GM23338 (cell line): ENCODE measurements at regions not wholly inside any gene's neighbourhood (a gene's known extent, or its start where the extent isn't known, plus 50 kb on each side); places are given as distances from the start of the nearest gene placed in this dataset.

ENCODE experiments used
- ATAC-seq: fragments of 200-7000 bp; cut with Tn5 transposase; 3 replicates; pipeline ENCODE4 v1.9.1; 2020
- DNase-seq: peaks from one replicate; pipeline ENCODE4 v3.0.0-alpha.2; 2015; ENCODE audit warnings: low spot score
- H2AFZ ChIP-seq: fragments of 200-600 bp; sonication (generic); 2 replicates; pipeline ENCODE4 v1.8.0; 2016; ENCODE audit warnings: antibody characterized with exemption, mild to moderate bottlenecking, moderate library complexity
- H3F3A ChIP-seq: fragments of 200-600 bp; sonication (generic); replicated peaks from 2 replicates; pipeline ENCODE4 v1.8.0; 2017; ENCODE audit warnings: antibody characterized with exemption, mixed run types, low read depth
- H3K27ac ChIP-seq: fragments of 200-600 bp; sonication (generic); 2 replicates; pipeline ENCODE4 v1.6.1; 2016; ENCODE audit warnings: low read depth
- H3K27me3 ChIP-seq: fragments of 200-600 bp; sonication (generic); 2 replicates; pipeline ENCODE4 v1.8.0; 2016; ENCODE audit warnings: mild to moderate bottlenecking, mixed run types, moderate library complexity; ENCODE audit not compliant: insufficient read depth
- H3K36me3 ChIP-seq: fragments of 200-600 bp; sonication (generic); 2 replicates; pipeline ENCODE4 v1.8.0; 2016; ENCODE audit warnings: mild to moderate bottlenecking; ENCODE audit not compliant: insufficient read depth
- H3K4me1 ChIP-seq: fragments of 200-600 bp; sonication (generic); 2 replicates; pipeline ENCODE4 v1.8.0; 2016; ENCODE audit warnings: mild to moderate bottlenecking, moderate library complexity; ENCODE audit not compliant: insufficient read depth
- H3K4me2 ChIP-seq: fragments of 200-600 bp; sonication (generic); 2 replicates; pipeline ENCODE4 v1.7.1; 2017; ENCODE audit warnings: mixed run types
- H3K4me3 ChIP-seq: fragments of 200-600 bp; sonication (generic); 2 replicates; pipeline ENCODE4 v1.6.1; 2016; ENCODE audit warnings: mixed run types
- H3K79me2 ChIP-seq: fragments of 200-600 bp; sonication (generic); replicated peaks from 2 replicates; pipeline ENCODE4 v1.8.0; 2017; ENCODE audit warnings: mild to moderate bottlenecking; ENCODE audit not compliant: insufficient read depth
- H3K9me2 ChIP-seq: fragments of 200-600 bp; sonication (generic); 2 replicates; pipeline ENCODE4 v1.8.0; 2017; ENCODE audit not compliant: insufficient read depth
- H4K20me1 ChIP-seq: fragments of 200-600 bp; sonication (generic); replicated peaks from 2 replicates; pipeline ENCODE4 v1.8.0; 2017; ENCODE audit warnings: mild to moderate bottlenecking; ENCODE audit not compliant: insufficient read depth
- H3K27ac Mint-ChIP-seq: 2 replicates; pipeline ENCODE4 v1.8.0; 2020; ENCODE audit warnings: inconsistent platforms, mild to moderate bottlenecking, moderate library complexity, mixed read lengths
- H3K27me3 Mint-ChIP-seq: 3 replicates; pipeline ENCODE4 v1.8.0; 2022; ENCODE audit warnings: low read depth, mild to moderate bottlenecking, moderate library complexity, mixed read lengths, inconsistent platforms; ENCODE audit not compliant: insufficient read depth, poor library complexity
- H3K36me3 Mint-ChIP-seq: 3 replicates; pipeline ENCODE4 v1.8.0; 2021; ENCODE audit warnings: low read depth, mild to moderate bottlenecking, inconsistent platforms, moderate library complexity, mixed read lengths
- H3K4me1 Mint-ChIP-seq: 3 replicates; pipeline ENCODE4 v1.8.0; 2020; ENCODE audit warnings: mild to moderate bottlenecking, inconsistent platforms, mixed read lengths
- H3K4me3 Mint-ChIP-seq: 3 replicates; pipeline ENCODE4 v1.8.0; 2021; ENCODE audit warnings: moderate library complexity, mild to moderate bottlenecking, inconsistent platforms, mixed read lengths
- H3K9me3 Mint-ChIP-seq: 3 replicates; pipeline ENCODE4 v1.8.0; 2020; ENCODE audit warnings: moderate library complexity, mild to moderate bottlenecking, inconsistent platforms, mixed read lengths
- CREB1 ChIP-seq: fragments of 250-450 bp; sonication (Bioruptor Pico); IDR thresholded peaks from 2 replicates; pipeline ENCODE4 v1.5.0; 2020; ENCODE audit warnings: low read depth, mild to moderate bottlenecking, moderate library complexity
- CTCF ChIP-seq, 2 experiments: fragments of 200-600 bp in 1 of 2; sonication (generic) in 1 of 2; conservative IDR thresholded peaks; 2 replicates each; pipeline versions ENCODE4 v1.5.1 to v1.6.1; 2016 to 2017; ENCODE audit warnings: antibody characterized with exemption in 2 of 2, low read depth in 2 of 2, mild to moderate bottlenecking in 2 of 2, moderate library complexity in 1 of 2
- ETS1 ChIP-seq: IDR thresholded peaks from 2 replicates; pipeline ENCODE4 v1.6.1; 2016; ENCODE audit warnings: antibody characterized with exemption
- EZH2 ChIP-seq: fragments of 200-600 bp; sonication (generic); IDR thresholded peaks from one replicate; pipeline ENCODE4 v1.8.0; 2017; ENCODE audit warnings: antibody characterized with exemption, mild to moderate bottlenecking, low read depth; ENCODE audit not compliant: unreplicated experiment
- EZH2phosphoT487 ChIP-seq: fragments of 200-600 bp; sonication (generic); IDR thresholded peaks from one replicate; pipeline ENCODE4 v1.8.1; 2018; ENCODE audit warnings: antibody characterized with exemption; ENCODE audit not compliant: unreplicated experiment
- JUNB ChIP-seq: IDR thresholded peaks from one replicate; pipeline ENCODE4 v1.6.1; 2016; ENCODE audit warnings: antibody characterized with exemption; ENCODE audit not compliant: unreplicated experiment
- NANOG ChIP-seq: IDR thresholded peaks from 2 replicates; pipeline ENCODE4 v1.6.1; 2016; ENCODE audit warnings: antibody characterized with exemption, borderline replicate concordance
- POLR2AphosphoS5 ChIP-seq: IDR thresholded peaks from 2 replicates; pipeline ENCODE4 v1.6.1; 2016; ENCODE audit warnings: antibody characterized with exemption, low read depth
- REST ChIP-seq: IDR thresholded peaks from one replicate; pipeline ENCODE4 v1.6.1; 2018; ENCODE audit warnings: antibody characterized with exemption; ENCODE audit not compliant: unreplicated experiment
- STAT1 ChIP-seq: IDR thresholded peaks from one replicate; pipeline ENCODE4 v1.6.1; 2016; ENCODE audit warnings: antibody characterized with exemption; ENCODE audit not compliant: unreplicated experiment
- ZNF114 ChIP-seq: fragments of 250-450 bp; sonication (Bioruptor Pico); IDR thresholded peaks from 2 replicates; pipeline ENCODE4 v1.5.0; 2020; ENCODE audit warnings: mild to moderate bottlenecking, moderate library complexity
- ZNF331 ChIP-seq: fragments of 250-450 bp; sonication (Bioruptor Pico); IDR thresholded peaks from 2 replicates; pipeline ENCODE4 v1.5.0; 2020; ENCODE audit warnings: low read depth, mild to moderate bottlenecking, moderate library complexity
- ZNF462 ChIP-seq: fragments of 250-450 bp; sonication (Bioruptor Pico); IDR thresholded peaks from 2 replicates; pipeline ENCODE4 v1.5.0; 2020; ENCODE audit warnings: mild to moderate bottlenecking, moderate library complexity

- ATAC-seq: no peak
- H3K9me3 Mint-ChIP-seq: peaks cover 4% of the 10 kb centered on the region; the same call in 1 of the 3 replicates
Measured at GRCh38 chr2:55807900-55808299, 114.3 kb upstream of the PNPT1 start.

More at GRCh38 chr2:55807900-55808299, 114.3 kb upstream of the PNPT1 start:
- Histone ChIP-seq H3K4me3 (no peak overlapping the region), H3K4me2 (no peak overlapping the region), H2AFZ (no peak overlapping the region), H3K79me2 (no peaks in the 10 kb centered on the region), H3K4me1 (peaks cover 12% of the 10 kb centered on the region), H4K20me1 (no peaks in the 10 kb centered on the region), H3K36me3 (no peaks in the 10 kb centered on the region), H3F3A (no peaks in the 10 kb centered on the region), H3K27me3 (no peaks in the 10 kb centered on the region), H3K27ac (no peak overlapping the region), H3K9me2 (0 out of 2 replicates have a peak, but pooled peaks cover 1% of the 10 kb centered on the region)
- Mint-ChIP-seq H3K27ac (no peak overlapping the region), H3K36me3 (no peaks in the 10 kb centered on the region), H3K4me3 (no peak overlapping the region), H3K4me1 (peaks cover 32% of the 10 kb centered on the region), H3K27me3 (peaks cover 2% of the 10 kb centered on the region)
- TF ChIP-seq NANOG: no peak
- no peak for TF ChIP-seq CTCF (conservative IDR thresholded peaks at IDR 0.05; ENCODE audit: low read depth in 2 of 2)
- no peak for TF ChIP-seq POLR2AphosphoS5
- TF ChIP-seq JUNB: no peak
- TF ChIP-seq ZNF462 (CRISPR knock-in tag): no peak
- TF ChIP-seq EZH2phosphoT487: no peak
- no peak for TF ChIP-seq REST
- no peak for TF ChIP-seq STAT1
- TF ChIP-seq EZH2: no peak
- TF ChIP-seq ZNF331: no peak
- TF ChIP-seq CREB1 (CRISPR knock-in tag): no peak
- no peak for TF ChIP-seq ETS1
- TF ChIP-seq ZNF114: no peak
- DNase-seq: no peak
